ENCODE measurements at regions not wholly inside any gene's neighbourhood (a gene's known extent, or its start where the extent isn't known, plus 50 kb on each side); places are given as distances from the start of the nearest gene placed in this dataset.
"Not testable (repeated sequence)": the region's sequence is repeated elsewhere in the genome, so short reads cannot be mapped to it uniquely, and the experiment has no call there.

DNA sequence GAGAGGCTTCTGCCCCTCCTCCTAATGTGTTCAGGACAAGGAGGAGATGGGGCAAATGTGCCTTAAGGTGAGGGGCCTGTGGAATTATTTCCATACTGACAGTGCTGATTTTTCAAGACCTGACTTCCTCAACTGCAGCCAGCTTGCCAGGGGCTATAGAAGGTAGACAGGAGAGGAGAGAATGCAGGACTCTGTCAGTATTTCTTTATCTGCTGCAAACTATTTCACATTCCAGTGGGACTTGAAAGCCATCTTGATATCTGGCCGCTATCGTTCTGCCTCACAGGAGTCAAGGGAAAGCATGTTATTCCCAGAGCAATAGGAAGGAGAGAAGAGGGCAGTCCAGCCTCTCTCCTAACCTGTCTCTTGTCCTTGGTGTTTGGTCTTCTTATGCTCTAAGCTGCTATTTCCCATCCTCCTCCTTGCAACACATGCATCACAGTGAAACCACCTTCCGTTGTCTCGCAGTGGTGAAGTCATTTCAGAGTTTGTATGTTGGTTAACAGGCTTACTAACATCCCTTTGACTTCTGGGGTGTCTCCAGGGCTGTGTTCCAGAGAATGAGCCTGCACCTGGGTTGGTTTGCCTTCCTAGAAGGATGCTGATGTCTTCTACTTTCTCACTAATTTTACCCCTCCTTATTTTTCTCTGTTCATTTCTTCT lies 95.1 kb upstream of the MRPS22 start:
- no peak for DNase-seq

DNA sequence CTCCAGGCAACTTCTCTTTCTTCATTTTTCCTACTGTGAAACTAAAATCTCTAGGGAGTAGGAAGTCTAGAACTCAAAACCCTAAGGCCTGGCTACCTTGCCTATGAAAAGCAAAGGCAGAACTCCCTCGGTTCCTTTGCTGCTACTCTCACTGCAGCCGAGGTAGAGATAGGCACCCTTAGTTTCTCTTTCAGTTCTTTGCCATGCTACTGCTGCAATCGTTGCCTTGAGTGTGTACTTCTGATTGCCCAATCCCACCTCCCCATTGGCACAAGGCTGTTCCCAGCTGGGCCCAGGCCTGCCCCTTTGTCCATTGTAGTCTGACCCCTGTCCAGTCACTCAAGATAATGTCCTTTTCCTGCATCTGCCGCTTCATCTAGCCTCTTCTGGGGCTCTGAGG lies 92.3 kb upstream of the MRPS22 start:
- no peak for DNase-seq

DNA sequence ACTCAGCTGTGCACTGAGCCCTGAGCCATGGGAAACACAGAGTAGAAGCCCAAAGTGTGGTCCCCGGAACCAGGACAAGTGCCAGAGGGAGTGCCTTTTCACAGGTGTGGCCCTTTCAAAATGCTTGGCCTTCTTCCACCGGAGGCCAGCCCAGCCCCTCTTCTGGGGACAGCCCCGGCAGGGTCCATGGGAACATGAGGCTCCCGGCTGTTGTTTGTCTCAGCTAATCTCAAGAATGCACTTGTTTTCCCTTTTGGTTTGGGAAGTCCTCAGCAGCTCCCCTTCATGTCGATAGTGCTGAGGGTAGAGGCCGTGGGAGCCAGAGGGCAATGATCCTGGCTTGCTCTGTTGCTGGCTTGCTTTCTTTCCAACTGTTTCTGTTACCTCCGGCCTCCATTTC lies 91.1 kb upstream of the MRPS22 start:
- no peak for DNase-seq

DNA sequence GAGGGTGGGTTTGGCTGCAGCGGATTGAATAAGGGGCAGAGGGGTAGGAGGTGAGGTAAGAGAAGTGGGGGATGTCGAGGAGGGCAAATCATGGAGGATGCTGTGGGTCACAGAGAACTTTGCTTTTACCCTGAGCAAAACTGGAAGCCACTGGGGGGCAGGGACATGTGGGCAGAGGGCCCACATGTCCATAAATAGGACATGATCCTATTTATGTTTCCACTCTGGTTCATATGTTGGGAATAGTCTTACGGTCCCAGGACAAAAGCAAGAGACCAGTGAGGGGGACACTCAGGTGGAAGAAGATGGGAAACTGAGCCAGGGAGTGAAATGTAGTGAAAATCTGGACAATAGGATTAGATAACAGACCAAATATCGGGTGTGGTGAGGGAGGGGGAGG lies 85.5 kb upstream of the MRPS22 start:
- DNase-seq = no peak

DNA sequence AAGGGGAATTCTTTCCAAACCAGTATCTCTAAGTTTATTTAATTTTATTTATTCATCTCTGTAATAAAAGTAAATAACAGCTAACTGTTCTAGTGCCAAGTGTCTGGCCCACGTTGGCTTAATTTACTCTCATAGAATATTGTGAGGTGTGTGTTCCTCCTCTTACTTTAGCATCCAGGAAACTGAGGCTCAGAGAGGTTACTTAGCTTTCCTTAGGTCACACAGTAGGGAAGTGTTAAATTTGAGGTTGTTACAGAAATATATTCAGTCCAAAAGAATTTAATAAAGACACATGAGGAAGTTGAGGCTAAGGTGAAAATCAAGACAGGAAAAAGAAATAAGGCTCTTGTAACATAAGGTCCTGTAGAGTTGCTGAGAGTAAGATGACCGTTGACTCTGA lies 84.4 kb upstream of the MRPS22 start:
- DNase-seq = no peak

DNA sequence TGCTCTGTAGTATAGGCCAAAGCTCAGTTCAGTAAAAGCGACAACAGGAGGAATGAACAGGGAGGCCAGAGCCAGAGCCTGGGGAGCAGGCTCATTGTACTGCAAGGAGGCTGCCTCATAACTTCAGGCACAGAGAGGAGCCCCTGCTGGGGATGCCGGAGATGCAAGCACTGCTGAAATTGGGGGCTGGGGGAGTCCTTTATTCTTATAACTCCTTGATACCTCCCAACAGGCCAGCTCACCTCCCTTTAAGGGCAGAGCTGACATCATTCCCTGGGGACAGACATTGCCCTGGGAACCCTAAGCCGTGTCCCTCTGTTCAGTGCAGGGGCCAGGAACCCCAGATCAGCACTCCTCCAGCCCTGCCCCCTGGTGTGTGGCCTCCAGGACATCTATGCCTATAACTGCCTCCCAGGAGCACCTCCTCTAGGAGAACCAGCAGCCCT lies 83.8 kb upstream of the MRPS22 start:
- no peak for DNase-seq

DNA sequence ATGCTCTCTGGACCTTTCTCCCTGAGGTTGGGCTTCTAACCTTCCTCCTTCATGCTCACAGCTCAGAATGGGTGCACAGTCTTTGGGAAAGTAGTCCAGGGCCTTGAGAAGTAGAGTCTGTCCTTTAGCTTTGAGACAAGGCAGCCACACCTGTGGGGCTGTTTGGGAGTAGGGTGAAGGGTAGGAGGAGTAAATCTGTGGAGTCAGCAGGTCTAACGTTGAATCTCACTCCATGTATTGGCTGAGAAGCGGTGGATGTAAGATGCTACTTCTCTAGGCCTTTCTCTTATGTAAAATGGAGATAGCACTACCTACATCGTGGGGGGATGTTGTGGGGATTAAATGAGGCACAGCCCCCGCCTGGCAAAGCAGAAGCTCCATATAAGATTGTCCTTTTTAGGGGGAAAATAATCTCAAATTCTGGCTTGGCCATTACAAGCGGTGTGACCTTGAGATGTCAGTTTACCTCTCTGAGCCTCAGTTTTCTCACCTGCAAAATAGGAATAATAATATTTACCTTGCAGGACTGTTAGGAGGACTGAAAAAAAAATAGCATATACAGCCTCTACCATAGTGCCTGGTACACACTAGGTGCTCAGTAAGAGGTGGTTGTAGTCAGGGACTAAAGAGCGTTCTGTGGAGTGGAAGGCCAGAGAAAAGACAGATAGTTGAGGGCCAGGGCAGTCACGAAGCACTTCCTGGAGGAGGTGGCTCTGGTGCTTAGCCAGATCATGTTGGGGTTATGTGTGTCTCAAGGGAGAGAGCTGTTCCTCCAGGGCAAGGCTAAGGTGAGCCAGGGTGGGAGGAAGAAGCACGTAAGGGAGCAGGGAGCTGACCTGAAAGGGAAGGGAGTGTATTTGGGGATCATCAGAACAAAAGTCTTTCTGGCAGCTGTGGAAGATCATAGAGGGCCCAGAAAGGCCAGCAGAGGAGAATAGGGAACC lies 82.8 kb upstream of the MRPS22 start:
- DNase-seq = no peak

DNA sequence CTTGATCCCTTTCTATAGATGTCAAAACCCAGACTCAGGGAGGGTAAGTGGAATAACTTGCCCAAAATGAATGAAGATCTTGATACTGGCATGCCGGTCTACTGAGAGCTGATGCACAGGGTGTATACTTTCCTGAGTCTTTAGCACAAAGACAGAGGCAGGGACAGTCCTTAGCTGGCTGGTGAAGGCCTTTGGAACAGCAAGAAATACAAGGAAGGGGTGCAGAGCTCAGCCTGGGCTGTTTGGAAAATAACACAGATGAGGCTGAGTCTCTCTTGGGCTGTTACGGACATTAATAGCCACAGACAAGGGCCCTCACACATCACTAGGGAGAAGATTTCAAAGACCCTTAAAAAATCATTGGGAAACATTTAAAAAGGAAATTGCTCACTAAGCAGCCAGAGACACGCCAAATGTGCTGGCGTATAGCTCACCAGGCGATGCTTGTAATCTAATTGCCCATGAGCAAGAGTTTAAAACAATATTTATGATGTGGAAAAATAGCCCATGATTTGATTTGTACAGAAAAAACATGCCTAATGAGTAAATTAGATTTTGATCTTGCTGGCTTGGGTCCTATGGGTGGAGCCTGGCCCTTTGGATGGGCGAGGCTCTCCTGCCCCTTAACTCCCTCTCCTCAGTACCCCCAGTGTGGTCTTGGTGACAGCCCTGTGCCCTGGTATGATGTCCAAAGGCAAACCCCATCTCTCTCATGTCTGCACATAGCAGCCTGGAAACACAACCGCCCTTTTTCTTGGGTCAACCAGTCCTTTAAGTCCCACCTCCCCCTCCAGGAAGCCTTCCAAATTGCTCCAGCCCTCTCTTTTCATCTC lies 81.8 kb upstream of the MRPS22 start:
- DNase-seq = no peak

DNA sequence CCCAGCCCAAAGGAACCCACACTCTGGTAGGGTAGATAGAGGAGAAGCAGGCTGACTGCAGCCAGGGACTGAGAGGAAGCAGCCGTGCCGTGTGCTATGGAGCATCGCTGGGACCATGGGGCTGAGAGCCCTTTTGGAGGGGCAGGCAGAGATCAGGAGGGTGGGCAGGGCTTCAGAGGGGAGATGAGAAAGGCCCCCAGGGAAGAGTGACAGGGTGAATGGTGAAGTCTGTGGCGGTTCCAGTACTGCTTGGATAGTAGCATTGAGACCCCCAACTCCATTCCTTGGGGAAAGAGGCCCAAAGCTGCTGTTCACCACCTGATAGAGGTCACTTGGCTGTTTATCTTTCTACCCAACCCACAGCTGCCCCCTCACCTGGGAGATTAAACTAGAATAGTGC lies 80.0 kb upstream of the MRPS22 start:
- DNase-seq = no peak

DNA sequence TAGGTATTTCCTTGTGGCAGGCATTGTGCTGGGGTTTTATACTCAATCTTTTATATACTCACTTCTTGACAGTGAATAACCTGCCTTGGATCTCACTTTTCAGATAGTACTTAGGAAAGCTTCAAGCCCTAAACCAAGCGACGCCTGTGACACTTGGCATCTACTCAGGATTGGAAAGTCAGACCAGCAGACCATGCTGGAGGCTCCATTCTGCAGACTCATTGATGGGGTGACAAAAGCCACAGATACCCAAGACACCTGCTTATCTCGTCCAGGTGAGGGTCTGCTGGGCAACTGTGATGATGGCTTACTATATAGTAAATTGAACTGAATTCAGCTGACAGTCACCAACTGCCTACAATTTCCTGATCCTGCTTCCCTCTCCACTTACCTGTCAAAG lies 79.4 kb upstream of the MRPS22 start:
- DNase-seq = no peak

DNA sequence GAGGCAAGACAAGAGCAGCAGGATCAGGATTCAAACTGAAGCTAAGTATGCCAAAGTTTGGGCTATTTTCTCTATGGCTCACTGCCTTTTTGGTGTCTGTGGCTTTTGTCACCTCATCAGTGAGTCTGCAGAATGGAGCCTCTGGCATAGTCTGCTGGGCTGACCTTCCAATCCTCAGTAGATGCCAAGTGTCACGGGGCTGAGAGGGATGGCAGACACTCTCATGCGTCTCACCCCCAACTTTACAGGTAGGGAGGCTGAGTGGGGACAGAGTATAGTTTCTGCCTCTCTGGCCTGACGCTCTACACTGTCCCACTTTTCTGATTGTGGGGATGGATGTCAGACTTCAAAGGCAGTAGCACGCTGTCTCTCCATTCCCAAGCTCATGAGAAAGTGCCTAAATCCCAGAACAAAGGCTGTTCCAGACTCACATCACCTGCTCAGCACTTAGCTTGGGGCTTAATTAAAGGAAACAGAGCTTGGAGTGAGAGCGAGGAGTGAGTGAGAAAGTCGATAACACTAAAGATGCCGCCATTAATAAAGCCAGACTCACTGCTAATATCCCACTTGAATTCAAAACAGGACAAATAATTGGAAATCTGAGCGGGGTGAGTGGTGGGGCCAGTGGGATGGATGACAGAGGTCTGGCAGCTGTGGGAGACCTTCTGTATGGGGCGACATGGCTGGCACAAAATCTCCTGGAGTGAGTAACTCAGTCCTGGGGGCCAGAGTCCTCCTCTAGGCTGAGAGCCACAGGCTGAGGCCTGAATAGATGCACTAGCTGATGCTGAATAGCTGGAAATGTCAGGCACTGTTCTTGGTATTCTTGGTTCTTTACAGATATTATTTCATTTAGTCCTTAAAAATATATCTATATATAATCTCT lies 78.4 kb upstream of the MRPS22 start:
- no peak for DNase-seq

DNA sequence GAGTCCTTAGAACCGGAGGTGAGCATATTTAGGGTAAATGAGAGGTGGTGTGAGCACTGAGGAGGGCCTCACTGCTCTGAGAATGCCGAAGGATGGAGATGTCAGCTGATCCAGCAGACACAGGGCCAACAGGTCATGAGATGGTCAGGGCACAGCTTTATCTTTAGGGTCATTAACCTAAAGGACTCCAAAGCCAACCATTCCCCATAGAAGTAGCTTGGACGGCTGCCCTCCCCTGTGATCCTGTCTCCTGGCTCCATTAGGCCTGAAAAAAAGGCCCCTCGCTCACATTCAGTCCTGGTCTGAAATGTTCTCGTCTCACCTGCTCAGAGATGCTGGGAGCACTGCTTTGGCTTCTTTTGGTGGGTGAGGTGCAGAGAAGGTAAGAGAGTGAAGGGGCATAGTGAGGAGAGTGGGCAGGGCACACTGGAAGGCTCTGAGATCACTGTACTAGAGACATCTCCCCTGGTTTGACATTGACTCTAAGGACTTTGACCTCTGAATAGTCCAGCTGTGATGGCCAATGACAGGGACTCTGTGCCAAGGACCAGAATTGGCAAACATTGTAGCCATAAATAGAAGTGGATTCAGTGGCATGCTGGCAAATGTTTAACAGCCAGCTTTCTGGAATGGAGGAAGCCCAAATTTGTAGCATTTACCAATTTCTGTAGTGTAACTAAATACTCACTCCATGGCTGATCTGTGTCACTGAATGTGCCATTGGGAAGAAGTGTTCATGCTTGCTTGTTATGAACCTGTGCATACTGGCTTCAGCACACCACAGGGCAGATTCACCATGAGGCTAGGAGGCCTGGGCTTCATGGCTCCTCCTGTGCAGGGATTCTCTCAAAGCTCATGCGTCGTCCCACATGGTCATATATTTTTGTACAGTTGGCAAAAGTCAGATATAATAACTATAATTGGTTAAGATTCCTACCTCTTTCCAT lies 76.2 kb upstream of the MRPS22 start:
- no peak for DNase-seq

DNA sequence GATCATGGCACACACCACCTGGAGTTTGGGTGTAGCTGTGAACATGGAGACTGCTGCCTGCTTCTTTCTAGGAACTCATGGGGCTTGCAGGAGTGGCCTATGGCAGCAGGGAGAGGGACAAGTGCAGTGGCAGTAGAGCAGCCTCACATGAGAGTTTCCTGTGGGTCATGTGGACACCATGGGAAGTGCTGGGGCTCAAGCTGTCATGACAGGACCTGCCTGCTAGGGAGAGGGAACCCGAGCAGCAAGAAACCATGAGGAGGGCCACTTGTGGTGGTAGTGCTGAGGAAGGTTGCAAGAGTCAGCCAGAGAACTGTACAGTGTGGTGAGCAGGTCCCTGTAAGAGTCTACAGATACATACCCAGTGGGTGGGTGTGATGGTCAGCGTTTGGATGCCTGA lies 73.8 kb upstream of the MRPS22 start:
- DNase-seq = no peak

DNA sequence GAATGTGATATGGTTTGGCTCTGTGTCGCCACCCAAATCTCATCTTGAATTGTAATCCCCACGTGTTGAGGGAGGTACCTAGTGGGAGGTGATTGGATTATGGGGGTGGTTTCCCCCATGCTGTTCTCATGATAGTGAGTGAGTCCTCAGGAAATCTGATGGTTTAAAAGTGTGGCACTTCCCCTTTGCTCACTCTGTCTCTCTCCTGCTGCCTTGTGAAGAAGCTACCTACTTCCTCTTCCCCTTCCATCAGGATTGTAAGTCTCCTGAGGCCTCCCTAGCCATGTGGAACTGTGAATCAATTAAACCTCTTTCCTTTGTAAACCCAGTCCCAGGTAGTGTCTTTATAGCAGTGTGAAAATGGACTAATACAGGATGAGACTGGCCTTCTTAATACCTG lies 73.2 kb upstream of the MRPS22 start:
- not testable (repeated sequence) for DNase-seq

DNA sequence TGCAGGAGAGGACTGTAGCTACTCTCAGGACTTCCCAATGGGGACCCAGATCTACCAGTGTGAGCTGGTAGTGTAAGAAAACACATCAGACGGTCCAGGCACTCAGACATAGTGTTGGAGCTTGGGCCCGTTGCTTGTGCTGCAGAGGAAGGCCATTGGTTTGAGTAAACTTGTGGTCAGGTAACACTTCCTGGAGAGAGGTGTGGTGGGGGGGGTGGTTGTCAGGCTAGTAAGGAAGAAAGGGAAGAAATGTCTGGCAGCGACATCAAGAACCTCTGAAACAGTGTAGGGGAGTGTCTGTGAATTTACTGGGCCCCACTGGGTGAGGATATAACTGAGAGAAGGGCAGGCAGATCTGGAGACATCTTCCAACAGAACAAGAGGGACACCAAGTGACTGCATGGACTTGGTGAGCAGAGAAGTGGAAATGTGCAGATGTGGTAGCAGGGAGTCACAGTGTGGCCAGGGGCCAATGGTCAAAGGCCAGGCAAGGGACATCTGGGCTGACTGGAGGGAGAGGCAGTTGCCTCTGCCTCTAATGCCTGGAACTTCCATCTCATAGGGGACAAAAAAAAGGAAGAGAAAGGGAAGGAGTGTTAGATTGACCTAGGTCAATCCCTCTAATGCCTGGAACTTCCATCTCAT lies 63.7 kb upstream of the MRPS22 start:
- DNase-seq = no peak

DNA sequence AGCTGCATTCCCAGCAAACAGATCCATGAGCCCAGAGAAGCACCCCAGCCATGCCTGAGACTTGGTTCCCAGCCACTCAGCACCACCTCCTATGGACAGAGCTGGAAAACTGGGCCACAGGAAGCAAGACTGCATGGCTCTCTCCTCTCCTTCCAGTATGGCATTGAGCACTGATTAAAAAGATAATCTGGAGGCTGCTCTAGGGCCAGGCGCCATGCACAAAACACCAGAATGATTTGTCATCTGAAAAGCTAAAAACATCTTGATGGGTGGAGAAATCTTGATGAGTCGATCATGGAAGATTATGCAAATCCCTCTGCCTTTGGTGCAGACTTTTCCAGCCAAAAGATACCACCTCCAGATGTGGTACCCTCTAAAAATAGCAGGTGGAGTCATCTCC lies 62.7 kb upstream of the MRPS22 start:
- DNase-seq = peak; percentile 47

DNA sequence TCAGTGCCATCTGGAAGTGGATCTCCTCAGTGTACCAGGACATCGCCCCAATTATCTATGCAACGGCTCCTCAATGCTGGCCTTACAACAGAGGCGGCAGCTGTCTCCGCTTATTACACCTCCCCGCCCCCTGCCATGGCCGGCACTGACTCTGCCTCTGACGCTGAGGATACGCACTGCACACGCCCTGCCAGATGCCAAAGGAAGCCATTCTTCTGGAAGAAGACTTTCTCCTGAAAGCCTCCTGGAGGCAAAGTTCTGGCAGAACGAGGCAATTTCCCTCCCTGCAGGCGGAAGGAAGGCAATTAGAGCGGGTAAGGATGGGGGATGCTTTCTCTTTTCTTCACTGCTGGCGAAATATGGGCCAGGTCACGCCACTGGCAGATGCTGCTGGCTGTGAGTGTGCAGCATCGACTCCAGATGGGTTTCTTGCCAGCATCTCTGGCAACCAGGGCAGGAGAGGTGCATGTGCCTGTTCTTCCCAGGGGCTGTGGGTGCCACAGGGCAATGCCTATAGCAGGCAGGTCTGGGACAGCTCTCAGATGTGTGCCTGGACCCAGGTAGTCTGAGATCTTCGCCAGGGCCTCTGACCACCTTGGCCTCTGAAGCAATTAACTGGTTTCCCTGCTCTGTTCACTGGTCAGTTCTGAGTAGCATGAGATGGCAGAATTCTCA lies 62.2 kb upstream of the MRPS22 start:
- peak; percentile 56 for DNase-seq

DNA sequence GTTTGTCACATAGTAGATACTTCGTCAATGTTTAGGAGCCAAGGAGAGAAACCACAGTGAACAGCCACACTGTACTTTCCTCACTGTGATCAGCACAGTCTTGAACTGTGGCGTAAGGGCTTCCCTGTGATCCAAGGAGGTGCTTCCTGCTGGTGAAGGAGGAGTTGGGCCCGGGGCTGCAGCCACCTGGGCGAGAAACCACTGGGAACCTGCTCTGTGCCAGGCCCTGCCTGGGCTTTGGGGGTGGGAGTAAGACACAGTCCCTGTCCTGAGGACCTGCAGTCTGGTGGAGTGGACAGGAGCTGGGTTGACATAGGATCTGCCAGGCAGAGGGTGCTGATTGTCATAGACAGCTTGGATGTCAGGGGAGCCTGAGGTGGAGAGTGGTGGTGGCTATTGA lies 60.5 kb upstream of the MRPS22 start:
- DNase-seq = no peak

DNA sequence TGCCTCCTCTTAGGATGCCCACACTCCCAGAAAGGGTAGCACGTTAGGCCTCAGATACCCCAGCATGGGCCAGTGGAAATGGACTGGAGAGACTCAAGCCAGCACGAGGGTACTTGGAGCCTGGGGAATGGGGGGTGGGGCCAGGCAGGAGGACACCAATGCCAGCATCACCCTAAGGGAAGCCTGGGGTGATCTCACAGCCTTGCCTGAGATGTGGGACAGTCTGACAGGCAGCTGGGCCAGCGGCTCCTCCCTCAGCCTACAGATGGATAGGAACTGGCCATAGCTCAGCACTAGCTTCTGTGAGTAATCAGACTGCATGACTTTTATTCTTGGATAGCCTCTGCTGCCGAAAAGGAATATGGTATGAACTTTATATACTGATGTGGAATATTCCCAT lies 59.6 kb upstream of the MRPS22 start:
- DNase-seq = no peak

DNA sequence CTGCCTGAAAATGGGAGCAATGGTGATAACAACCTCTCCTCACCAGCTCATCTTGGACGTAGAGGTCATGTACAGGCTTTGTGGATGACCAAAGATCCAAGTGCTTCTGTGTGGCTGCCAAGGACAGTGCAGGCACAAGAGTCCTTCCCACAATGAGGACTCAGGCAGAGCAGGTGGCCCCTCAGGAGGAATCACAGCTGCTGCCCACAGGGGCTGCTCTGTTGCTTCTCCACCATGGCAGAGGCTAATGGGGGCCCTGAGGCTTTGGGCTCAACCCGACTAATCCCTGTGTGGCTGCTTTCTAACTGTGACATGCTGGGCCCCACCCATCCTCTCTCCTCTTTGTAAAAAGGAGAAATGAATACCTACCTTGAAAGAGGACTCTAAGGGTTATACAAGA lies 58.1 kb upstream of the MRPS22 start:
- DNase-seq = no peak

Data from fibroblast of skin of scalp (primary cell).